NCI-H1105 (cell line): ENCODE measurements at regions not wholly inside any gene's neighbourhood (a gene's known extent, or its start where the extent isn't known, plus 50 kb on each side); places are given as distances from the start of the nearest gene placed in this dataset.
"Not testable (repeated sequence)": the region's sequence is repeated elsewhere in the genome, so short reads cannot be mapped to it uniquely, and the experiment has no call there.

Experiments used
- DNase-seq: peaks from one replicate; lab custom pipeline; 2025; lab: John Stamatoyannopoulos, UW

DNA sequence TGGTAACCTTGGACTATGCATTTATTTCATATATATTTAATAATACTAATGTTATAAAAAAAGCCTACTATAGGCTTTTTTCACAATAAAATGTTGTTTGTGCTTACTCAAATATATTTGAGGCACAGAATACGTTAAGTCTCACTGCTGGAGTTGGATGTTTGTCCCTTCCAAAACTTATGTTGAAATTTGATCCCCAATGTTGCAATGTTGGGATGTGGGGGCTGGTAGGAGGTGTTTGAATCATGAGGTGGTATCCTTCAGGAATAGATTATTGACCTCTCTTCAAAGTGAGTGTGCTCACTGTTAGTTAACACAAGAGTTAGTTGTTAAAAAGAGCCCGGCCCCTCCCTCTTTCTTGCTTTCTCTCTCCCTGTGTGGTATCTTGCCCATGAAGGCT is 1295.9 kb downstream of the JRKL start:
- no peak for DNase-seq

DNA sequence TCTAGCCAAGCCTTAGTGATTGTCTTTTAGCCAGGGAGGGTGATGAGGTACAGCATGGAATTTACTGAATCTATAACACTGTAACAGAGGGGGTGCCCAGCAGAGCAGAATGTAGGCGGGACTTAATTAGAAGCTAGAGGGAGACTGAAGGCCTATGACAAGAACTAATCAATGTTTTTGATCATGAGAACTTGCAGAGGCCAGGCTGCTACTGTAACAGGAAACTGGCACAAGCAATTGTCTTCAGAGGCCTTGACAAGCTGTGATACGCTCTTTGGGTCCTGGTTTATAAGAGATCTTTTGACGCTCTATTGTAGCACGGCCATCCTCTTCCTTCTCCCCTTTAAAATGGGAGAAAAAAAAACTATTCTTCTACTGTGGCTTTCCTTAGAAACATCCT is 1297.3 kb downstream of the JRKL start:
- no peak for DNase-seq

DNA sequence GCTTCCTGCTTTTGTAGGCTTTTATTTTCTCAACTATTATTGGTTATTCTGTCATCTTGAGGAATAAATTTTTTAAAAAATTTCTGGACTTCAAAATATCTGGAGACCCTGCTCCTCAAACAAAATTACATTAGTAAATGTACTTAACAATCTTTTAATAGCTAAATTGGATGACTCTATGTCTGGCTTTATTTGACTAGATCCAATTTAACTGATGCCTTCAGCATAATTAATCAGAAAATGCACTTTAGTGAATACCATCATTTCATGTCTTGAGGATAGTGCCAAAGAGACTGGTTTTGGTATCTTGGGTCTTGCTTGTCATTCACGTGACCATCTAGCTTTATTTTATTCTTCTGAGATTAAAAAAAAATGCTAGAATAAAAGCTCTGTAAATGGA is 1301.2 kb downstream of the JRKL start:
- no peak for DNase-seq

DNA sequence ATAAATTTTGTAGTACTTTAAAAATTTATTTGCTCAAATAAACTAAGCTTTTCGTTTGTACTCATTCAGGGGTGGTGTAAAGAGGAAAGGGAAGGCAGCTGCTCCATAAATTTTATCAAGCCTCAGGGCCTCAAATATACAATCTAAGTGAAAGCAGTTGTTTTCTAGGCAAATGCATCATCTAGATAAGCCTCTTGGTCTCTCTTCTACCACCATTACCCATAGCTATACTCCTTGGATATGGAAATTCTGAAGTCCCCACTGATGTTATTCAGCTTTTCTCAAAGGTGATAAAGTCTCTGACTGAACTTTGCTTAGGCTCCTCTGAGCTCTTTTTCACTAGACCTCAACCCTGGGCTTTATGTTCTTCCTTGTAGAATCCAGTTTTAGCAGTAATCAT is 1313.1 kb downstream of the JRKL start:
- DNase-seq = no peak

DNA sequence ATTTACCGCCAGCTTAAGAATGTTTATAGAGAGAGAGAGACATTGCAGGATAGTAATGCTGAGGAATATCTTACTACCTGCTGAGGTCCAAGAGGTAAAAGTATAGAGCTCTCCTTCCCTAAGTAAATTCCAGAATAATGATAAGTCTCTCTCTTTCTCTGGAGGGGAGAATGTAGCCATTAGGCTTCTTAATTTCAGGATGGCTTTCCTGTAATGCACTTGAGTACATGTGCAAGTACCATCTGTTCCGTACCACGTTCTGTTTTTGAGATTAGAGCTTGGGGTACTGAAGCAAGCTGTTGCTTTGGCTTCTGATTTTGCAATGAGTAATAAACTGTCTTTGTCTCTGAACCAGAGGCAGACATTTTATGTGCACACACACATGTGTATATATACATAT is 1314.0 kb downstream of the JRKL start:
- DNase-seq = no peak

DNA sequence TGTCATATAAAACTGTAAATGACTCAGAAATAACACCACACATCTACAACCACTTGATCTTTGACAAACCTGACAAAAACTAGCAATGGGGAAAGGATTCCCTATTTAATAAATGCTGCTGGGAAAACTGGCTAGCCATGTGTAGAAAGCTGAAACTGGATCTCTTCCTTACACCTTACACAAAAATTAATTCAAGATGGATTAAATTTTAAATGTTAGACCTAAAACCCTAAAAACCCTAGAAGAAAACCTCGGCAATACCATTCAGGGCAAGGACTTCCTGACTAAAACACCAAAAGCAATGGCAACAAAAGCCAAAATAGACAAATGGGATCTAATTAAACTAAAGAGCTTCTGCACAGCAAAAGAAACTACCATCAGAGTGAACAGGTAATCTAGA is 1315.3 kb upstream of the CNTN5 start:
- not testable (repeated sequence) for DNase-seq

DNA sequence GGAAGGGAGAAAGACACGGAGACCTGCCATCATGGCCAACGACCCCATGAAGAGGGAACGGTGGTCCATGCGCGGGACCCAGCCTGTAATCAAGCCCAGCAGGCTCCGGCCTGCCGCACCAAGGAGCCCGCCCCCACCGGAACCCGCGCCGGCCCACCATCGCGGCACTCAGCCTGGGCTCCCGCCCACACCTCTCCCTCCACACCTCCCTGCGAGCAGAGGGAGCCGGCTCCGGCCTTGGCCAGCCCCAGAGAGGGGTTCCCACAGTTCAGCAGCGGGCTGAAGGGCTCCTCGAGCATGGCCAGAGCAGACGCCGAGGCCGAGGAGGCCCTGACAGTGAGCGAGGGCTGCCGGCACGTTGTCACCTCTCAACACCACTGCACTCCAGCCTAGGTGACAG is 1302.8 kb upstream of the CNTN5 start:
- DNase-seq = no peak

DNA sequence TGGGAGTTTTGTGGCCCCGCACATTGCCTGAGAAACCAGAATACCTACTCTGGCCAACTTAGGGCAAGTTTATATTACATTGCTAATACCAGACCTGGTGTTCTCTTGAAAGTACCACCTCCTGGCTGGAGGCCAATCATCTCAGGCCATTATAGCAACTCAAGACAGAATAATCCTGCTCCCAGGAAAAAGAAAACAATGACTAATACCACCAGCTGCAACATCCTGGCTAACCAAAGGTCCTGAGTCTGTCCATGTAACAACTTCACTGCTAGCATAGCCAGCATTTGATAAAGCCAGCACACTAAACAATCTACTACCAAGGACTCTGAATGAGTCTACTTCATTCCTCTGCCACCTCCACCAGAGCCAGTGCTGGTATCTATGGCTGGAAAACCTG is 1298.7 kb upstream of the CNTN5 start:
- no peak for DNase-seq

DNA sequence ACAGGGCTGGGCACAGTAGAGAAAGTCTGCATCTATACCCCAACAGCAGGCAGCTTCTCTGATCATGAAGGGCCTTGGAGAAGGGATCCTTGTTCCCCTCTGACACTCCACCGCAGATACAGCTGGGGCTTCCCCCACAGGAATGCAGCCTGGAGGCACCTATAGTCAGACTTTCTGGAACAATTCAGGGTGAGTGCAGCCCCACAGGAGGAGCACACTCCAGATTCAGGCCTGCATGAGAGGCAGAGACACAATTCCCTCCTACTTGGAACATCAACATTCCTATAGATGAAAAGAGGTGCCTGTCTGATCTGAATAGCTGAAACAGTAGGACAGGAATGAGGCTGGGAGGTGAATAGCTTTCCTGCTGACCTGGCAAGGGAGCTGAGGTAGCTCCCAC is 1298.0 kb upstream of the CNTN5 start:
- no peak for DNase-seq

DNA sequence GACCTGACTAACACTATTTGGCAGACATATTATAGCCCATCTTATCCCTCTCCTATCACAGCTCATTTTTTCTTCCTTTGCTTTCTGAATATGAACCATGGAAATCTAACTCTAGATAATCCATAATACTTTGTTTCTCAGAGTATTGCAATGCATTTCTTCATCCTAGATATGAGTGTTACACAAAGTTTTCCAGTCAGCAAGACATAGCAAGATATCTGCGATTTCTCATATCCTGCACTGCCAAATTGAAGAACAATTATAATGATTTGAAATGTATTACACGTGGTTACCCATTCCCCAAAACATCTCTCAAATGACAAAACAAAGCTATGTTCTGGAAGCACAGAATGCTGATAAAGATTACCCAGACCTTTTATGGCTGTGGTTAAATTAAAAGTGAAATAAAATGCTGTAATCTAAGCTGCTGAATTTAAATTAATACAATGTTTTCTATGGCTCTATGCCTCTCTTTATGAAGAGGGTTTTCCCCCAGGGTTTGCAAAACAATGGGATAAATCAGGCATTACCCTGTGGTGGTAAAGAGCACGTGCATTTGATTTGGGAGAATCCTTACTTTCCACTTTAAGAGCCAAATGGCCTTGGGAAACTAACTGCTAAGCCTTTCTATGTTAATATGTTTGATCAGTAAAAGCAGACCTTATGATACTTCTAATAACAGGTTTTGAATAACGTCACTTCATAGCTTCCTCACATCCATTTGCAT is 1291.0 kb upstream of the CNTN5 start:
- DNase-seq = no peak

DNA sequence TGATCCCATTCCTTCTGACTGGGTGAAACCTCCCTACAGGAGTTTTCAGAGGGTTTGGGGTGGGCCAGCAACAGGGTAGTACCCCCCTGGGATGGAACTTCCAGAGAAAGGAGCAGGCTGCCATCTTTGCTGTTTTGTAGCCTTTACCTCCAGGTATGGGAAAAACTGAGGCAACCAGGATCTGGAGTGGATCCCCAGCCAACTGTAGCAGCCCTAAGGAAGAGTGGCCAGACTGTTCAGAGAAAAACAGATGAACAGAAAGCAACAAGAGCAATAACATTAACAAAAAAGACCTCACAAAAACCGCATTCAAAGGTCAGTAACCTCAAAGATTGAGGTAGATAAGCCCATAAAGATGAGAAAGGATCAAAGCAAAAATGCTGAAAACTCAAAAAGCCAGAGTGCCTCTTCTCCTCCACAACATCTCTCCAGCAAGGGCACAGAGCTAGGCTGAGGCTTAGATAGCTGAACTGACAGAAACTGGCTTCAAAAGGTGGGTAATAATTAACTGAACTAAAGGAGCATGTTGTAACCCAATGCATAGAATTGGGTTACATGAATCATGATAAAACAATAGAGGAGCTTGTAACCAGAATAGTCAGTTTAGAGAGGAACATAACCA is 1288.6 kb upstream of the CNTN5 start:
- no peak for DNase-seq

DNA sequence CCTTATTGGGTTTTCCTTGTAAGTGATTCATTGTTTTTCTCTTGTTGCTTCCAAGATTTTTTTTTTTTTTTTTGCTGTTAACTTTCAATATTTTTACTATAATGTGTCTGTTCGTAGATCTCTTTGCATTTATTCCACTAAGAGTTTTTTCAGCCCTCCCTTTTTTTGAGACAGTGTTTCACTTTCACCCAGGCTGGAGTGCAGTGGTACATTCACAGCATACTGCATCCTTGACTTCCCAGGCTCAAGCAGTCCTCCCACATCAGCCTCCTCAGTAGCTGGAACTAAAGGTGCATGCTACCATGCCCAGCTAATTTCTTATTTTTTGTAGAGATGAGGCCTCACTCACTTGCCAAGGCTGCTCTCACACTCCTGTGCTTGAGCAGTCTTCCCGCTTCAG is 1282.0 kb upstream of the CNTN5 start:
- DNase-seq = no peak

DNA sequence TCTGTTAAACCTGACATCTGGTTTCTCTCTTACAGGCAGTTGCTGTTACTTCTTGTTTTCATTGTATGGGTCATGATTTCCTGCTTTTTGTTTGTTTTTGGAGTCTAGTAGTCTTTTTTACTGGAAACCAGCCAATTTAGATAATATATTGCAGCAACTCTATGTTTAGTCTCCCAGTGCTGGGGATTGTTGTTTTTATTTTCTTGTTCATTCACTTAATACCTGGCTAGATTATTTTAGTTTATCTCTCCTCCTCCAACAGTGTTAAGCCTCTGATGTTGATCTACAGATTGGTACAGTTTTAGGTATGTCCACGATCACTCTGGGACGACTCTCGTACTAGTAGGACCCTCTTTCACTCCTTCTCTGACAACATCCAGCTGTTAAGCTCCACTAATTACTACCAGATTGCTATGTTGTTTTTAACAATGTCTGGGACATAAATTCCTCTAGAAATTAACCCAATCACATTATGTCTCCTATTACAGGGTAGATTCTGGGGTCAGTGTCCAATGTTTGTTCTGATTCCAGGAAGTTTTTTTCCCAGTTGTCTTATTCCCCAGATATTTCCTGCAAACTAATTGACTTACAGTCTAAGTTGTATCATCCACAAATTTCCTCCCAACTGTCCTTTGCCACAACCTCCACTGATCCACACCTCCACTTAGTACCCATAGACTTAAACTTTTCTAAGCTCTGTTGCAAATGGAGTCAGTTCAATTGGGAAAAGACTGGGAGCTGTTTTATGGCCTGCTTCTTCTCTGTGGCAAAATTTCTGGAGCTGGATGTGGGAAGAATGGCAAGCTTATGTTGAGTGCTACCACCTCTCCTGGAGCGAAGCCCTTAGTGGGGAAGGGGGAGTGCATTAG is 1280.6 kb upstream of the CNTN5 start:
- no peak for DNase-seq

DNA sequence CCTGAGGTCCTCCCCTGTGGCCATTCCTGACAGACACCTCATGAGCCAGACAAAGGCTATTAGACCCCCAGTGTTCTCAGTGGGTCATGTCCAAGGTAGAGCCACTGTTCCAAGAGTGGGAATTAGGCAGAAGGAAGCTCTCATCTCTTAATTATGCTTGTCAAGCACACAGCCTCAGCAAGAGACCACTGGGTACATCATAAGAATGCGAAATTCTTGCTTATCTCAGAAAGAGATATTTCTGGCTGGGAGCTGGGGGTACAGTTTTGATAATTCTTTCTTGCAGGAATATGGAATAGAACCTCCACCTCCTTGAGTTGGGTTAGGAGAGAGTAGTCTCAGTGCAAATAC is 1280.0 kb upstream of the CNTN5 start:
- no peak for DNase-seq

DNA sequence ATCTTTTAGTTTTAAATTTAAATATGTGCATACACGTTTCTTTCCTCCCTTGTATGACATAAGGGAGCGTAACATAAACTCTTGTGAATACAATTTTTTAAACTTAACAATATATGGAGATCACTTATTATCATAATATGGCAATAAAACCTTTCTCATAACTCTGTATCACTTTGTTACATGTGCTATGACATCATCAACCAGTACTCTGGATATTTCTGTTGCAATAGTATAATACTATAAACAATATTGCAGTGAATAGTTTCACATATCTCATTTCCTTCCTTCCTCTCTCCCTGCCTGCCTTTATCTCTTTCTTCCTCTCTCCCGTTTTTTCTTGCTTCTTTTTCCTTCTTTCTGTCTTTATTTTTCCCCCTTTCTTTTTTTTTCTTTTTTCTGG is 1278.0 kb upstream of the CNTN5 start:
- DNase-seq = no peak

DNA sequence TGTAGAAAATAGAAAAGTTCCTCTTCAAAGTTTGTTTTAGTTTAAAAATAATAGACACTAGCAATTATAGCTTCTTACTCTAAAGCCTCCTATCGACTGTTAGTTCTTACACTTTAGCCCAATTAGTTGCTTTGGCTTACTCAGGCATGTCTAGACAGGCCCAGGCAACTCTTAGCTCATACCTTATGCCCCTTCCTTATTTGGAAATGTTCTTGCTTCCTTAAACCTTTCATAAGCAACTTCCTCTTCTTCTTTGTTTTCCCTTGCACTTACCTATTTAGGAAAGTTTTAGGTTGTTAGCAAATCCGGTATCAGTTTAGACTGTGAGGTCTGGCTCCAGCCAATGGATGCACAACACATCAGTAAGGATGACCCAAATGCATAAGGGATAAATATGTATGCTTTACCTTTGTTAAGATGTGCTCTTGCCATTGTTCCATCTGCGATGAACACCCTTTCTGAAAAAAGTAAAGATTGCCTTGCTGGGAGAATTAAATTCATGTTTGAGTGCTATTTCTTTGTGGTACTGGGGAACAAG is 1277.5 kb upstream of the CNTN5 start:
- DNase-seq = no peak

DNA sequence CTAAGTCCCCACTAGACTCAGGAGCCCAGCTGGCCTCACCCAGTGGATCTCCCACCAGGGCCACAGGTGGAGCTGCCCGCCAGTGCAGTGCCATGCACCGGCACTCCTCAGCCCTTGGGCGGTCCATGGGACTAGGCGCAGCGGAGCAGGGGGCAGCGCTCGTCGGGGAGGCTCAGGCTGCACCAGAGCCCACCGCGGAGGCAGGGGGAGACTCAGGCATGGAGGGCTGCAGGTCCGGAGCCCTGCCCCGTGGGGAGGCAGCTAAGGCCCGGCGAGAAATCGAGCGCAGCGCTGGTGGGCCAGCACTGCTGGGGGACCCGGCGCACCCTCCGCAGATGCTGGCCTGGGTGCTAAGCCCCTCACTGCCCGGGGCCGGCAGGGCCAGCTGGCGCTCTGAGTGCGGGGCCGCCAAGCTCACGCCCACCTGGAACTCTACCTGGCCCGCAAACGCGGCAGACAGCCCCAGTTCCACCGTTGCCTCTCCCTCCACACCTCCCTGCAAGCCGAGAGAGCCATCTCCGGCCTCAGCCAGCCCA is 1275.2 kb upstream of the CNTN5 start:
- DNase-seq = no peak

DNA sequence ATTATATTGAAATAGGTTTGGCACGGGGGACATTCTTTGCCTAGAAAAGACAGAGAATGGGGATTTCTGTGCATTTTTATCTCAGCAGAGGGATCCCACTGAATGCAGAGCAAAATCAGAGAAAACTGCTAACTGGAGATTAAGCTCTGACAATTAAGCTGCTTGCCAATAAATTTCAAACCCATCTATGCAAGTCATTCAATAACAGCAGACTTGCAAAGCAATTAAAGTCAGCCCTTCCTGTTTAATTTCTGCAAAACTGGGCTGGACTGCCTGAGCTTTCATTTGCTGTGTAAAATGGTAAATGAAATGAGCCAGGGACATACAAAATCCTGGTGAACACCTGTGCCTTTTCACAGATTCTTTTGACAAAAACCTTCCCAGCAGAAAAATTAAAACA is 1273.9 kb upstream of the CNTN5 start:
- DNase-seq = peak; percentile 56

DNA sequence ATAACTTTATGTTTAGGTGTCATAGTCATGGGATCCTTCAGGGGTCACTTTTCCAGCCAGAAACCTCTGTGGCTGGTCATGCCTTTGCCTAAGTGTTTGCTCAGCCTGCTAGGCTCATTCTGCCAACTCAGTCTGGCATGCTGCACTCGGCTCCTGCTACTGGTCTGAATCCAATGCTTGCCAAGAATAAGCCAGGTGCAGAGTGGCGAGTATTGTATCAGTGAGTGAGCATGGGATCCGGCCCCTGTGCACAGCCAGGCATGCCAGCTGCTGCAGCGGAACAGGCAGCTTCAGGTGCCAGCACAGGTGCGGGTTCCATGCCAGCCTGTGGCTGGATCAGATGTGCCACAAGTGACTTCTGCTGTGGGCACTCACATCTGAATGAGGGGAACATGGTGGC is 1269.3 kb upstream of the CNTN5 start:
- DNase-seq = peak; percentile 80

DNA sequence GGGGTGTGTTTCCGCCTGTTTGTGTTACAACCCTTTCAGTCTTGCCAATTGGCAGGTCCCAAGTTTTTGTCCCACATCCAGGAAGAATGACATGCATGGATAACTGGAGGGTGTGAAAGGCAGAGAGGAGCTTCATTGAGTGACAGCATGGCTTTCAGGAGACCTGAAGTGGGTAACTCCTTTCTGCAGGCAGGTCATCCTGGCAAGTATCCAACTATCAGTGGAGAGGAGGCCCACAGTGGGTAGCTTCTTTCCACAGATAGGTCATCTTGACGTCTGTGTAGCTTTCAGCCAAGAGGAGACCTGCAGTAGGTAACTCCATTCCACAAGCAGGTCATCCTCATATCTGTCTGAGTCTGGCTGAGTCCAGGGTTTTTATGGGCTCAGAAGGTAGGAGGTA is 1268.8 kb upstream of the CNTN5 start:
- DNase-seq = no peak

DNA sequence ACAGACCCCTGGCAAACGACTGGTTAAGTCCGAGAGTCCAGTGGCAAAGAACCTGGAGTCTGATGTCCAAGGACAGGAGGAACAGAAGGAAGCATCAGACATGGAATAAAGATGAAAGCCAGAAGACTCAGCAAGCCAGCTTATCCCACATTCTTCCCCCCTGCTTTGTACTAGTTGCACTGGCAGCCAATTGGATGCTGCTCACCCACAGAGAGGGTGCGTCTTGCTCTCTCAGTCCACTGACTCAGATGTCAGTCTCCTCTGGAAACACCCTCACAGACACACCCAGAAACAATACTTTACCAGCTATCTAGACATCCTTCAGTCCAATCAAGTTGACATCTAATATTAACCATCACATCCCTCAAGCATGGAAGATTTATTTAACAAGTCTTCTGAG is 1265.8 kb upstream of the CNTN5 start:
- DNase-seq = no peak

DNA sequence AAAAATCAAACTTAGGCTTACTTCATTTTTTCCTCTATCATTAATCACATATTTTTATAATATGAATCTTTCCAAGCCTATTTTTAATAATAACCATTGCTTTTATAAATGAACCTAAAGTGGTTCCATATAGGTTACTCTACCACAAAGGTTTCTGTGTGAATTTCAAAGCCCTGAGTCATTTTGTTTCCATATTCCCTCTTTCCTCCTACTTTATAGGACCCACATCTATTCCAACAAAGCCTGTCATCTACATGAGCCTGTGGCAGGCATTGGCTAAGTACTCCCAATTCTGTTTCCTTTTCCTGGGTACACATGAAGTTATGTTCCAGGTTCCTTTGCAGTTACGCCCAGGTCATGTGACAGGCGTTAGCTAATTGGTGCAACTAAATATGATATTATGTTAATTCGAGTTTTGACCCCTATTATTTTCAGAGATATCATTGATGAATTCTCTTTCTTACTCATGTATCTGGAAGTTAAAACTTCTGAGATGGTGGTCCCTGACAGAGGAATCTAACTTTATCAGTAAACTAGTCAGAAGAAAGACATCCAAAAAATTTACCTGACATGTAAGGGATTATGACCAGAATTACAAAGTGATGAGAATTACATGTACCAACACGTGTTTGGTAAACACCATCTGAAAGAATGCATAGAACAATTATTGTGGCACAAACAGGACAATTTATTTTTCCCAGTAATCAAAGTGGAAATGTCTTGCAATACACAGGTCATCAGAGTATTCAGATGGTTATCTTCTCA is 1264.0 kb upstream of the CNTN5 start:
- no peak for DNase-seq
